Ovary (tissue), 3 donors: ENCODE measurements at regions not wholly inside any gene's neighbourhood (a gene's known extent, or its start where the extent isn't known, plus 50 kb on each side); places are given as distances from the start of the nearest gene placed in this dataset.

Source experiments
- EP300 ChIP-seq: sonication (generic); formaldehyde crosslinking; IDR thresholded peaks from one replicate; pipeline ENCODE4 v1.6.1; 2017; ENCODE audit warnings: antibody characterized with exemption
- POLR2A ChIP-seq: fragments of 450-650 bp; IDR thresholded peaks from one replicate; pipeline ENCODE4 v1.6.1; 2017; ENCODE audit warnings: antibody characterized with exemption, mild to moderate bottlenecking, moderate library complexity
- TF ChIP-seq, protein P1 (sequence below), 3 donors: fragments of 450-650 bp in 2 of 3; fragments of 200-600 bp in 1 of 3; IDR thresholded peaks; one replicate each; pipeline versions ENCODE4 v1.5.1 to v1.8.0; 2016 to 2022; ENCODE audit warnings: antibody characterized with exemption in 3 of 3, mild to moderate bottlenecking in 1 of 3
- donor health status: DM: no; HTN: no; CAD: no.

GRCh38 chr5:163963881-163964280 is 458.5 kb downstream of the MAT2B start:
- TF ChIP-seq, protein P1, sequence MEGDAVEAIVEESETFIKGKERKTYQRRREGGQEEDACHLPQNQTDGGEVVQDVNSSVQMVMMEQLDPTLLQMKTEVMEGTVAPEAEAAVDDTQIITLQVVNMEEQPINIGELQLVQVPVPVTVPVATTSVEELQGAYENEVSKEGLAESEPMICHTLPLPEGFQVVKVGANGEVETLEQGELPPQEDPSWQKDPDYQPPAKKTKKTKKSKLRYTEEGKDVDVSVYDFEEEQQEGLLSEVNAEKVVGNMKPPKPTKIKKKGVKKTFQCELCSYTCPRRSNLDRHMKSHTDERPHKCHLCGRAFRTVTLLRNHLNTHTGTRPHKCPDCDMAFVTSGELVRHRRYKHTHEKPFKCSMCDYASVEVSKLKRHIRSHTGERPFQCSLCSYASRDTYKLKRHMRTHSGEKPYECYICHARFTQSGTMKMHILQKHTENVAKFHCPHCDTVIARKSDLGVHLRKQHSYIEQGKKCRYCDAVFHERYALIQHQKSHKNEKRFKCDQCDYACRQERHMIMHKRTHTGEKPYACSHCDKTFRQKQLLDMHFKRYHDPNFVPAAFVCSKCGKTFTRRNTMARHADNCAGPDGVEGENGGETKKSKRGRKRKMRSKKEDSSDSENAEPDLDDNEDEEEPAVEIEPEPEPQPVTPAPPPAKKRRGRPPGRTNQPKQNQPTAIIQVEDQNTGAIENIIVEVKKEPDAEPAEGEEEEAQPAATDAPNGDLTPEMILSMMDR (IDR thresholded peaks at IDR 0.05) = no peak
- TF ChIP-seq POLR2A (no peak), EP300 (no peak)
